Breast epithelium (tissue), 3 donors: ENCODE measurements at regions not wholly inside any gene's neighbourhood (a gene's known extent, or its start where the extent isn't known, plus 50 kb on each side); places are given as distances from the start of the nearest gene placed in this dataset.

Experiments
- CTCF ChIP-seq, 3 donors: fragments of 450-650 bp; IDR thresholded peaks; one replicate each; pipeline ENCODE4 v1.5.1; 2016 to 2017; ENCODE audit warnings: antibody characterized with exemption in 3 of 3, mild to moderate bottlenecking in 3 of 3, moderate library complexity in 3 of 3
- POLR2A ChIP-seq: fragments of 450-650 bp; IDR thresholded peaks from one replicate; pipeline ENCODE4 v1.6.1; 2016; ENCODE audit warnings: antibody characterized with exemption, mild to moderate bottlenecking, moderate library complexity
- POLR2AphosphoS5 ChIP-seq, 3 donors: sonication (generic); formaldehyde crosslinking; IDR thresholded peaks; one replicate each; pipeline ENCODE4 v1.6.1; 2017; ENCODE audit warnings: antibody characterized with exemption in 3 of 3

GRCh38 chr2:129823044-129823443, 156.4 kb upstream of the RAB6C start:
- TF ChIP-seq CTCF (IDR thresholded peaks at IDR 0.05) (no peak), POLR2AphosphoS5 (IDR thresholded peaks at IDR 0.05) (no peak), POLR2A (no peak)
